RWPE1 (cell line): ENCODE measurements at regions not wholly inside any gene's neighbourhood (a gene's known extent, or its start where the extent isn't known, plus 50 kb on each side); places are given as distances from the start of the nearest gene placed in this dataset.

ENCODE experiments used
- CTCF ChIA-PET: fragments of 350-600 bp; sonication (Branson Sonifier 250); formaldehyde crosslinking; extraction: SDS; loops from one replicate; lab custom pipeline; 2021; lab: Yijun Ruan, JAX
- POLR2A ChIA-PET: fragments of 400-600 bp; formaldehyde crosslinking; extraction: SDS; loops from one replicate; lab custom pipeline; 2020; ENCODE audit warnings: antibody characterized with exemption; ENCODE audit not compliant: low non-redundant PET; lab: Yijun Ruan, JAX
- DNase-seq: peaks from one replicate; pipeline ENCODE4 v3.0.0; 2012; ENCODE audit warnings: low spot score
- H3K27ac ChIP-seq: fragments of 450-650 bp; 2 replicates; pipeline ENCODE4 v1.5.1; 2017
- CTCF ChIP-seq: fragments of 450-650 bp; conservative IDR thresholded peaks from 2 replicates; pipeline ENCODE4 v1.5.1; 2017; ENCODE audit warnings: low read depth, mild to moderate bottlenecking

GRCh38 chr6:102187186-102187585 is 793.7 kb downstream of the GRIK2 start:
- no peak for DNase-seq
- CTCF ChIA-PET: no interaction called here
- TF ChIP-seq CTCF: no peak
- H3K27ac ChIP-seq: no peak overlapping the region
- POLR2A ChIA-PET: no interaction called here

DNA sequence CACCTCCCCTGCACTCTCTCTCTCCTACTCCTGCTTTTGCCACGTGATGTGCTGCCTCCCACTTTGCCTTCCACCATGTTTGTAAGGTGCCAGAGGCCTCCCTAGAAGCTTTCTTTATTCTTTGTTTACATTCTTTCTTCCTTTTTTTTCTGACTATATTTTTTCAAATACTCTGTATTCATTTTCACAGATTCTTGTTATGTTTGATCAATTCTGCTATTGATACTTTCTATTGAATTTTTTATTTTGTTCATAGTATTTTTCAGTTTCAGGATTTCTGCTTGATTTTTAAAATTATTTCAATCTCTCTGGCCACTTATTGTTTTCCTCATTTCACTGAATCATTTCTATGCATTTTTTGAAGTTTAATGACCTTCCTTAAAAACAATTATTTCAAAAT is 801.8 kb downstream of the GRIK2 start:
- ChIA-PET CTCF (no interaction called here), POLR2A (no interaction called here)
- no peak overlapping the region for H3K27ac ChIP-seq
- no peak for TF ChIP-seq CTCF
- no peak for DNase-seq

- TF ChIP-seq CTCF: no peak
- CTCF ChIA-PET: no interaction called here
- no peak overlapping the region for H3K27ac ChIP-seq
- POLR2A ChIA-PET: no interaction called here
- no peak for DNase-seq
Observed at GRCh38 chr6:102197211-102197610, 803.7 kb downstream of the GRIK2 start.

DNA sequence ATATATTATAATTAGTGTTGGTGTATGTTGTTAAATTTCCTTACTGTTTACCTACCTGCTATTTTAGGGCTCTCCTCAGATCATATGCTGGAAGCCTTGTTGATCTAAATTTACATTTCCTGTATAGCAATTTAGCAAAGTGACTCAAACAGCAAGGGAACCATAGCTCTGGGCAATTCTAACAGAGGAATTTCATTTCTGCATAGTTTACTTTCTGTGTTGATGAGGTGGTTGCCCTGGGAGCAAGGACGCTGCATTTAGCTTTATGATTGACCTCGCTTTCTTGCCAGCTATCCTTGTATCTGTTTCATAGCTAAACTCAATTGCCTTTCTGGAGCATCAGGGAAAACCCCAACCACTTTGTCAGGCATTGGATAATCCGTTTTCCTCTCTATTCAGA is 810.8 kb downstream of the GRIK2 start:
- TF ChIP-seq CTCF: no peak
- ChIA-PET CTCF (no interaction called here), POLR2A (no interaction called here)
- H3K27ac ChIP-seq: no peak overlapping the region
- no peak for DNase-seq

DNA sequence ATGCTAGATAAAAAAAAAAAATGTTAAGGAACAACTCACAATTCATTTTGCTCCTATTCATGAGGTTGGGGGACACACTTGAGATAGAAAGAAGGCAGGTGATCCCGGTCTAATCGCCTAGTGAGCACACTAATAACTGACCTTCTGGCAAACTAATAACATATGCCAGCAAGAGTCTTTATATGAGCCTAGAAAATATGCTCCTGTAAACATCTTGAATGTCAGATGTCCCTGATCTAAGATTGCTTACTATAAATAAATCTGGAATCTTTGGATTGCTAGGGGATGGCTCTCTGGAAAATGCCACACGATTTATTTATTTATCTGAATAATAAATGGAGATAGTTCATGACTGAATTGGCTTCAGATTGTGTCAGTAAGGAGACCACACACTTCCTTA is 821.9 kb downstream of the GRIK2 start:
- ChIA-PET POLR2A (no interaction called here), CTCF (no interaction called here)
- H3K27ac ChIP-seq: no peak overlapping the region
- no peak for TF ChIP-seq CTCF
- no peak for DNase-seq

DNA sequence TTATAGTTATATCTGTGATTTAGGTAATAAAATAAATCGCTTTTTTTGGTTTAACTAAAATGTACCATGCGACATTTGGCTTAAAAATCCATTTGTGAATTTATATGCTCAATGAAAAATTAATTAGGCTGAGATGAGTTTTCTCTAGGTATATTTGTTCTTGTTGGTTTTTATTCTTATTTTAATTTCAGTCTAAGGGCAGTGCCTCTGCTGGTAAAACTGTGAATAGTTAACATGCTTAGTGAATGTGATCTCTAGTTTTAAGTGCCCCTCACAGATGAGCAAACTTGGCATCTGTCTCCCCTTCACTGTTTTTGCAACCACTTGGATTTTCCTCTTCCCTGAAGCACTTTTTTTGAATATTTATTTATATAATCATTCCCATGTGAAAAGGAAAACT is 822.7 kb downstream of the GRIK2 start:
- no peak for DNase-seq
- H3K27ac ChIP-seq: no peak overlapping the region
- TF ChIP-seq CTCF: no peak
- ChIA-PET CTCF (no interaction called here), POLR2A (no interaction called here)

GRCh38 chr6:102223942-102224341 is 830.4 kb downstream of the GRIK2 start:
- CTCF ChIA-PET: no interaction called here
- no peak overlapping the region for H3K27ac ChIP-seq
- POLR2A ChIA-PET: no interaction called here
- DNase-seq: no peak
- TF ChIP-seq CTCF: no peak
